Heart right ventricle (tissue), 16 donors: ENCODE measurements at regions not wholly inside any gene's neighbourhood (a gene's known extent, or its start where the extent isn't known, plus 50 kb on each side); places are given as distances from the start of the nearest gene placed in this dataset.

Experiments
- ATAC-seq, 8 donors: fragments of 200-7000 bp; cut with Tn5 transposase; one replicate each; pipeline ENCODE4 v1.9.1; 2020; ENCODE audit warnings: mild to moderate bottlenecking in 8 of 8, moderate library complexity in 8 of 8, moderate number of reproducible peaks in 1 of 8
- DNase-seq, 2 donors: peaks; one replicate each; pipeline ENCODE4 v3.0.0-alpha.2; 2020
- H3K27ac ChIP-seq, 10 donors: fragments of 200-600 bp; sonication (generic) in 2 of 10; one replicate each; pipeline versions ENCODE4 v1.5.0 to v1.8.0; 2020 to 2022; ENCODE audit warnings: mild to moderate bottlenecking in 3 of 10
- H3K27me3 ChIP-seq, 7 donors: fragments of 200-600 bp; one replicate each; pipeline ENCODE4 v1.8.0; 2021 to 2022; ENCODE audit warnings: mild to moderate bottlenecking in 2 of 7
- H3K36me3 ChIP-seq, 9 donors: fragments of 200-600 bp; sonication (generic) in 1 of 9; one replicate each; pipeline versions ENCODE4 v1.5.0 to v1.8.0; 2020 to 2022; ENCODE audit warnings: mild to moderate bottlenecking in 2 of 9
- H3K4me1 ChIP-seq, 9 donors: fragments of 200-600 bp; sonication (generic) in 1 of 9; one replicate each; pipeline versions ENCODE4 v1.5.0 to v1.8.0; 2020 to 2022; ENCODE audit warnings: mild to moderate bottlenecking in 4 of 9
- H3K4me3 ChIP-seq, 10 donors: fragments of 200-600 bp; sonication (generic) in 2 of 10; one replicate each; pipeline versions ENCODE4 v1.5.0 to v1.8.0; 2020 to 2022; ENCODE audit warnings: mild to moderate bottlenecking in 7 of 10, moderate library complexity in 2 of 10
- H3K9me3 ChIP-seq, 11 donors: fragments of 200-600 bp in 10 of 11; sonication (generic) in 2 of 11; one replicate each; pipeline versions ENCODE4 v1.5.0 to v1.8.0; 2013 to 2022; ENCODE audit warnings: mild to moderate bottlenecking in 2 of 11, control low read depth in 1 of 11, moderate library complexity in 1 of 11
- WGBS, 2 donors: extraction: QIAGEN DNeasy Blood & Tissue Kit; methylation state at CpG; one replicate each; pipeline ENCODE4 v1.1.7; 2013; ENCODE audit warnings: inconsistent platforms in 1 of 2; 5-methylcytosine and 5-hydroxymethylcytosine counted together
- intact Hi-C, 10 donors: fragments of 100-400 bp; cut with DNase I; formaldehyde crosslinking; loops; one replicate each; pipeline versions ENCODE4 v1.11.1 to v1.14.2; 2022
- TF ChIP-seq, protein P1 (sequence below), 9 donors: fragments of 200-600 bp; sonication (generic) in 2 of 9; IDR thresholded peaks; one replicate each; pipeline versions ENCODE4 v1.5.0 to v1.8.0; 2021 to 2022; ENCODE audit warnings: antibody characterized with exemption in 9 of 9, mild to moderate bottlenecking in 5 of 9, moderate library complexity in 1 of 9
- donor health status: Arrhythmogenic right ventricular cardiomyopathy.
- donor health status: ischemic (EF 13 %, LVEDD 7.1; RV severe dilation, severe dysfunction).
- donor health status: healthy with polysubstance abuse.
- donor health status: DM: no; HTN: yes; CAD: no.
- donor health status: DM: no; HTN: no; CAD: no.
- donor health status: ischemic (EF 25% LVEDD 6.9; RV normal size, moderate dysfunction).
- donor health status: ischemic (EF 25% LVEDD 5.7; RV mildly dilated, moderate dysfunction).
- donor health status: healthy.
- donor health status: DM: yes; HTN: yes; CAD: no.
- donor health status: Ischemic cardiomyopathy.
- donor health status: ischemic (EF 35%, LVEDD 5.7; RV mildly dilated, moderate dysfunction).
- donor health status: nonischemic (EF 11% LVEDD 7.7; RV severe dilation, severe dysfunction).
- donor health status: DM: yes; HTN: yes; CAD: no.
- donor health status: PGD.
- donor health status: ischemic (EF 29% LVEDD 5.4; RV normal size, mild dysfunction).
- donor health status: nonischemic (EF 23%, LVEDD 6.1; RV moderate dilation, normal function).

DNA sequence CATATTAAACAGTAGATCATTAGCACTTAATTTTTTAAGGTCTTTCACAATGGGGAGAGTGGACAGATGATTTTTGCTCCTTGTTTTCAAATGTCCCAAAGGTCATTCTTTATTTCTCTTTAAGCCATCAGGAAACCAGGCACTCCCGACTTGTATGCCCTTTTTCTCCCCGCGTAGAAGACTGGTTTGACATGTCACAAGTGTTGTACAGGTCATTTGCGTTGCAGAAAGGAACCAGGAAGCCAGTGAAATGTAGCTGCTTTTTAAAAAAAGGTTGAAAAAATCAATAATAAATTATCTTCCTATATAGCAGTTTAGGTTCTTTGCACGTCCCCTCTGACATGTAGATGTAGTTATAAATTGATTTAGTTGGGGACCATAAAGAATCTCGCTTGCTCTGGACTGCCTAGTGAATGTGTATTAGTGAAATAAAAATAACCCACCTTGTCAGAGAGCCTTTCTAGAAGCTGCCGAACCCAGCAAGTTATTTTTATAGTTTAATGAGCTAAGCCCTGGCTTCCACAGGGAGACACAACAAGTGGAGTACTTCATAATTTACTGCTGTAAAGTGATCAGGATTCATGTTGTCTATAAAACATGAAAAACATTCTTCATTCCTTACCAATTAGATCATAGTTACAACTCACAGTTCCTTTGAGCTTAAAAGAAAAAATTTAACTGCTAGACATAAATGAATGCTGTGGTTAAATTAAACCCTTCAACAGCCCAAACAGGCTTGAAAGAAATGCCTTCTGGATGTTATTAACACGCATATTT lies 404.6 kb downstream of the CSNK1G3 start:
- no peaks in the 10 kb centered on the region for H3K27me3 ChIP-seq
- H3K27ac ChIP-seq = peak overlapping the region in 8 of 10 donors; percentile 17 to 78 (median 56)
- H3K4me3 ChIP-seq = peak overlapping the region in 2 of 10 donors; percentile 17 to 29
- no peak for DNase-seq
- peak; percentile 49 to 98 (median 81) for ATAC-seq
- WGBS, 2 donors = 31 to 38% methylated on average over 8 of the region's 8 CpGs
- intact Hi-C loops = no loop called here
- H3K36me3 ChIP-seq = no peaks in the 10 kb centered on the region
- TF ChIP-seq, protein P1, sequence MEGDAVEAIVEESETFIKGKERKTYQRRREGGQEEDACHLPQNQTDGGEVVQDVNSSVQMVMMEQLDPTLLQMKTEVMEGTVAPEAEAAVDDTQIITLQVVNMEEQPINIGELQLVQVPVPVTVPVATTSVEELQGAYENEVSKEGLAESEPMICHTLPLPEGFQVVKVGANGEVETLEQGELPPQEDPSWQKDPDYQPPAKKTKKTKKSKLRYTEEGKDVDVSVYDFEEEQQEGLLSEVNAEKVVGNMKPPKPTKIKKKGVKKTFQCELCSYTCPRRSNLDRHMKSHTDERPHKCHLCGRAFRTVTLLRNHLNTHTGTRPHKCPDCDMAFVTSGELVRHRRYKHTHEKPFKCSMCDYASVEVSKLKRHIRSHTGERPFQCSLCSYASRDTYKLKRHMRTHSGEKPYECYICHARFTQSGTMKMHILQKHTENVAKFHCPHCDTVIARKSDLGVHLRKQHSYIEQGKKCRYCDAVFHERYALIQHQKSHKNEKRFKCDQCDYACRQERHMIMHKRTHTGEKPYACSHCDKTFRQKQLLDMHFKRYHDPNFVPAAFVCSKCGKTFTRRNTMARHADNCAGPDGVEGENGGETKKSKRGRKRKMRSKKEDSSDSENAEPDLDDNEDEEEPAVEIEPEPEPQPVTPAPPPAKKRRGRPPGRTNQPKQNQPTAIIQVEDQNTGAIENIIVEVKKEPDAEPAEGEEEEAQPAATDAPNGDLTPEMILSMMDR (IDR thresholded peaks at IDR 0.05) = peak in 1 of 9 donors; percentile 12
- H3K9me3 ChIP-seq = peaks cover 0 to 35% (median 10%) of the 10 kb centered on the region in 11 donors
- peaks cover 0 to 19% (median 0%) of the 10 kb centered on the region in 9 donors for H3K4me1 ChIP-seq

DNA sequence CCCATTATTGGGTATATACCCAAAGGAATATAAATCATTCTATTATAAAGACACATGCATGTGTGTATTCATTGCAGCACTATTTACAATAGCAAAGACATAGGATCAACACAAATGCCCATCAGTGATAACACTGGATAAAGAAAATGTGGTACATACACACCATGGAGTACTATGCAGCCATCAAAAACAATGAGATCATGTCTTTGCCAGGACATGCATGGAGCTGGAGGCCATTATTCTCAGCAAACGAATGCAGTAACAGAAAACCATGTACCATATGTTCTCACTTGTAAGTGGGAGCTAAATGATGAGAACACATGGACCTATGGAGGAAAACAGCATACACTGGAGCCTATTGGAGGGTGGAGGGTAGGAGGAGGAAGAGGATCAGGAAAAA lies 402.4 kb downstream of the CSNK1G3 start:
- intact Hi-C loops = no loop called here

DNA sequence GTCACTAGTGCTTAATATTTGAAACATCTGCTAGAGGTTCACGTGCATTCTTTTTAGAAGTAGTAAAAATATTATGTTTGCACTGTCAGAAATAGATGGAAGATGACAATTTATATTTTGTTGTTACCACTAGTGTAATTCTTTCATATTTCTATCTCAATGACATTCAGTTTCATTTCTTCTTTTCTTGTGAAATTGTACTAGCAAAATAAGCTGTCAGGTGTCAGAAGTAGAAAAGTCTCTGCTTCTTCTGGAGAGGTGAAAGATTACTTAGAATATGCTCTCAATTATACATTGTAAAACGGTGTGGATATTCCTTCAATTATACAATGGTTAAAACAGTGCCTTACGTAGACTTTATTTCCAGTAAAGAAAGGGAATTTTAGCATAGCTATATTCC lies 395.4 kb downstream of the CSNK1G3 start:
- no peak for ATAC-seq
- TF ChIP-seq, protein P1 (IDR thresholded peaks at IDR 0.05) = no peak
- no peak for DNase-seq
- no peaks in the 10 kb centered on the region for H3K9me3 ChIP-seq
- intact Hi-C loops = no loop called here
- no peak overlapping the region for H3K27ac ChIP-seq
- H3K27me3 ChIP-seq = no peaks in the 10 kb centered on the region
- no peaks in the 10 kb centered on the region for H3K36me3 ChIP-seq
- H3K4me1 ChIP-seq = no peaks in the 10 kb centered on the region
- WGBS, 2 donors = 93% methylated on average over 3 of the region's 3 CpGs
- no peak overlapping the region for H3K4me3 ChIP-seq

More for the DNA sequence above, 402.4 kb downstream of the CSNK1G3 start:
- 70 to 71% methylated on average over 1 of the region's 1 CpG for WGBS, 2 donors
- Histone ChIP-seq H3K36me3 (no peaks in the 10 kb centered on the region), H3K9me3 (peaks cover 0 to 24% (median 10%) of the 10 kb centered on the region in 11 donors), H3K27me3 (no peaks in the 10 kb centered on the region), H3K4me1 (peaks cover 0 to 19% (median 0%) of the 10 kb centered on the region in 9 donors), H3K27ac (no peak overlapping the region), H3K4me3 (no peak overlapping the region)
- no peak for ATAC-seq
- TF ChIP-seq, protein P1 (IDR thresholded peaks at IDR 0.05) = no peak
- DNase-seq = no peak

DNA sequence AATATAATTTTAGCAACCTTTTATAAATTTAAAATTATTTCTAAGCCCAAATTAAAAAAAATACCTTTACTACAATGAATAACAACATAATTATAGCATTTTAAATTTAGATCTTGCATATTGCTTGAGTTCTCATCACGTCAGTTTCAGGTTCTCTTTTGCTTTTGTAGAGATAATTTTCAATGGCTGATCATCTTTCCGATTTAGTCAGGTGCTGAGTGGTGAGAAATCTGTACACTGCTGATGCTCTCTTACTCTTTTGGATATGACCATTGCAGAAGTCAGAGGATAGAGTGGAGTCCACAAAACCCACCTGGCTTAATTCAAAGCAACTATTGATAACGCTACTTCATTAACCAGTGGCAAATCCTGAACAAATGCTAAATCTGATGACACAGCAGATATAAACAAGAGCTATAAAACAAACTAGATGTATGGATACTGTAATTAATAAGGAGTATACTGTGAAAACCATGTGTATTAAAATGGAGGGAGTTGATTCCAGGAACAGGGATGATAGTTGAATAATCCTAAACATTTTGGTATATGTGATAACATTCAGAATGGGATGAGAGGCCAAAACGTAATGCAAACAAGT lies 394.8 kb downstream of the CSNK1G3 start:
- no peak overlapping the region for H3K27ac ChIP-seq
- 93 to 97% methylated on average over 4 of the region's 4 CpGs for WGBS, 2 donors
- intact Hi-C loops = no loop called here
- DNase-seq (no peak), ATAC-seq (no peak)
- no peak overlapping the region for H3K4me3 ChIP-seq
- H3K9me3 ChIP-seq = no peaks in the 10 kb centered on the region
- H3K4me1 ChIP-seq = peaks cover 0 to under 1% (median 0%) of the 10 kb centered on the region in 9 donors
- TF ChIP-seq, protein P1 (IDR thresholded peaks at IDR 0.05) = no peak
- H3K27me3 ChIP-seq = no peaks in the 10 kb centered on the region
- H3K36me3 ChIP-seq = no peaks in the 10 kb centered on the region
